ENCODE measurements at regions not wholly inside any gene's neighbourhood (a gene's known extent, or its start where the extent isn't known, plus 50 kb on each side); places are given as distances from the start of the nearest gene placed in this dataset.

- Histone ChIP-seq H3K36me3 (no peaks in the 10 kb centered on the region), H3K27me3 (no peaks in the 10 kb centered on the region), H3K4me3 (no peak overlapping the region), H3K9me3 (no peaks in the 10 kb centered on the region), H3K4me1 (no peaks in the 10 kb centered on the region), H3K27ac (no peak overlapping the region)
- intact Hi-C loops (cut with DNase I) = no loop called here
- no peak for DNase-seq (ENCODE audit: low spot score in 2 of 2)
- TF ChIP-seq CTCF (IDR thresholded peaks at IDR 0.05) = no peak
Measured at GRCh38 chr2:104158191-104158590, 695.7 kb upstream of the POU3F3 start.

- H3K4me1 ChIP-seq = no peaks in the 10 kb centered on the region
- H3K36me3 ChIP-seq = no peaks in the 10 kb centered on the region
- no peaks in the 10 kb centered on the region for H3K27me3 ChIP-seq
- TF ChIP-seq CTCF (IDR thresholded peaks at IDR 0.05) = no peak
- DNase-seq (ENCODE audit: low spot score in 2 of 2) = no peak
- H3K9me3 ChIP-seq = no peaks in the 10 kb centered on the region
- intact Hi-C loops (cut with DNase I) = no loop called here
- H3K27ac ChIP-seq = no peak overlapping the region
- H3K4me3 ChIP-seq = no peak overlapping the region
Measured at GRCh38 chr2:104163611-104164130, 690.2 kb upstream of the POU3F3 start.

GRCh38 chr2:104164721-104165252, 689.1 kb upstream of the POU3F3 start:
- intact Hi-C loops (cut with DNase I) = no loop called here
- Histone ChIP-seq H3K27ac (no peak overlapping the region), H3K36me3 (no peaks in the 10 kb centered on the region), H3K4me1 (no peaks in the 10 kb centered on the region), H3K4me3 (no peak overlapping the region), H3K27me3 (no peaks in the 10 kb centered on the region), H3K9me3 (no peaks in the 10 kb centered on the region)
- DNase-seq (ENCODE audit: low spot score in 2 of 2) = no peak
- TF ChIP-seq CTCF (IDR thresholded peaks at IDR 0.05) = no peak

DNA sequence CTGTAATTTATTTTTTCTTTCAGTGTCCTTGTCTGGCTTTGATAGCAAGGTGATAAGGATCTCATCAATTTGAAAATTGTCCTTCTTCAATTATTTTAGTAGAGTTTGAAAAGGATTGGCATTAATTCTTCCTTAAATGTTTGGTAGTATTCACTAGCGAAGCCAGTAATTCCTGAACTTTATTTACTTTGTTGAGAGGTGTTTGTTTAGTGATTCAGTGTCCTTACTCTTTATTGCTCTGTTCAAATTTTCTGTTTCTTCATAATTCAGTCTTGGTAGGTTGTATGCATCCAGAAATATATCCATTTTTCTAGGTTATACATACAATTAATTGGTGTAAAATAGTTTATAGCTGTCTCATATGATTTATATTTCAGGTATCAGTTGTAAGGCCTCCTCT, 676.7 kb upstream of the POU3F3 start:
- intact Hi-C loops (cut with DNase I) = no loop called here
- H3K4me1 ChIP-seq = no peaks in the 10 kb centered on the region
- no peak for DNase-seq (ENCODE audit: low spot score in 2 of 2)
- H3K9me3 ChIP-seq = no peaks in the 10 kb centered on the region
- H3K4me3 ChIP-seq = no peak overlapping the region
- H3K27me3 ChIP-seq = no peaks in the 10 kb centered on the region
- no peaks in the 10 kb centered on the region for H3K36me3 ChIP-seq
- TF ChIP-seq CTCF (IDR thresholded peaks at IDR 0.05) = no peak
- no peak overlapping the region for H3K27ac ChIP-seq

DNA sequence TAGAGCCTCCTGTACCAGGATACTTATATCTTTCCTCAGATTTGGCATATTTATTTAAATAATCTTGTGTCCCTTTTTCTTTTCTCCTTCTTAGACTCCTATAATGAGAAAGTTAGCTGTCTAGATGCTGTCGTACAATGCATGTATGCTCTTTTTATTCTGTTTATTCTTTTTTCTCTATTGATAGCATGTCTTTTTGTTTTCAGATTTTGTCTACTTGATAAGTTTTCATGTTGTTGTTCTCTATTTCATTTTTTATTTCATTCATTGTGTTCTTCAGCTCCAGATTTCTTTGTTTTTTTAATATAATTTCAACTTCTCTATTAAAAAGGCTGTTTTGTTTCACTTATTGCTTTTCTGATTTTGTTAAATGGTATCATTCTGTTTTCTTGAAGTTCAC, 674.3 kb upstream of the POU3F3 start:
- intact Hi-C loops (cut with DNase I) = no loop called here

More for the DNA sequence above, 674.3 kb upstream of the POU3F3 start:
- no peaks in the 10 kb centered on the region for H3K4me1 ChIP-seq
- DNase-seq (ENCODE audit: low spot score in 2 of 2) = no peak
- no peak overlapping the region for H3K4me3 ChIP-seq
- TF ChIP-seq CTCF (IDR thresholded peaks at IDR 0.05) = no peak
- no peaks in the 10 kb centered on the region for H3K27me3 ChIP-seq
- H3K9me3 ChIP-seq = no peaks in the 10 kb centered on the region
- no peak overlapping the region for H3K27ac ChIP-seq
- no peaks in the 10 kb centered on the region for H3K36me3 ChIP-seq

All from ascending aorta (tissue), 2 donors.